NCI-H226 (cell line): ENCODE measurements at regions not wholly inside any gene's neighbourhood (a gene's known extent, or its start where the extent isn't known, plus 50 kb on each side); places are given as distances from the start of the nearest gene placed in this dataset.

Experiments
- DNase-seq: peaks from one replicate; pipeline ENCODE4 v3.0.0-alpha.2; 2015

DNA sequence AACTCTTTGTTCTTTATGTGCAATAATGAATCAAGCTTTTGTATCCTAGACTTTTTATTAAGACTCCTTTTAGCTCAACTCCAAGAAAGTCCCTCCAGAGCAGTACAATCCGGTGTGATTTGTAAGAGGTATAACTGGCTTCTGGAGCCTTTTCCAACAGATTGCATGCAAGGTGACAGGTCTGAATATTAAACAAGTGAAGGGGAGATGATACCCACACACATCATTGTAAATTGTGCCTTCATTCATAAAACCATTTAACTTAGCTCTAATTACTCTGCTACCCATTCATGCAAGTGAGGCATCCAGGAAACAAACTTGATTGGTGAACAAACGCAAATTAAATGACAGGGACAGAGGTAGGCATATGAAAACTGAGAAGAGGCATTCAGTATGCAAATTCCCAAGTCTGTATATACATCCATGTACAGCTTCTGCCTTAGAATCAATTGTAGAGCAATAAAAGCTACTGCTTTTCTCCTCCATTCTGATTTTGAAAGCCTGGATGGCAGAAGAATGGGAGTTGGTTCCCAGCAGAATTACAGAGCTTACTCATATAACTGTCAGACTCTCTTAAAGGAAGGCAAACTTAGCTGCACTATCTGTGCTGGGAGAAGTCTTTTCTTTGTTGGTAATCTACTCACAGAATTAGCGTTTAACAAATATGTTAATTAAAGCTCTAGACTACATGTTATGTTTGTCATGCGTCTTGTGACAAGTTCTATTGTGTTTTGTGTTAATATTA is 261.0 kb upstream of the CDH6 start:
- no peak for DNase-seq

DNA sequence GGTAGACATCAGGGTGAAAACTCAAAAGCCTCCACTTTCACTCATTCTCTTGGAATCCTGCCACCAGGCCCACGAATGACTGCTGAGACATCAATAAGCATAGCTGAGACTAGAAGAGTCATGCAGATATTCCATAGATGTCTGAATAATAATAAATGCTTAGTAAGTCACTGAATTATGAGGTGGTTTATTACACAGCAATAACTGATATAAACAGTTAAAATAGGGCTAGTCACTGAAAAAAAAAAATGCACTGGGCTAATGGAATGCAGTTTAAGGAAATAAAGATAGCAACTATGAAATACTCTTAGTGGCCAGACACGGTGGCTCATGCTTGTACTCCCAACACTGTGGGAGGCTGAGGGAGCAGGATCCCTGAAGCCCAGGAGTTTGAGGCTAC is 262.8 kb upstream of the CDH6 start:
- peak; percentile 70 for DNase-seq

DNA sequence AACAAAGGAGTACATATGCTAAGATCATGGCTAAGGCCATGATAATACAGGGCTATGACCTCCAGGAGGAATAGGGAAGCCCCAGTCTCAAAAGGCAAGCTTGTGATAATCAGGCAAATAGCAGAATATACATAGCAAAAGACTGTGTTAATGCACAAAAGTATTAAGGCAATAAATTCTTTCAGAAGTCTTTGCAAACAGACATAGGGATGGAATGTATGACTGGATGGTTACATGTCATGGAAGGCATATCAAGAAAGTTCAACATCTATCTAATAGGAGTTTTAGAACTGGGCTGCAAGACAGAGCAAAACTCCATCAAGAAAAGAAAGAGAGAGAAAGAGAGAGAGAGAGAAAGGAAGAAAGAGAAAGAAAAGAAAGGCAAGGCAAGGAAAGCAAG is 264.5 kb upstream of the CDH6 start:
- DNase-seq: peak; percentile 15

DNA sequence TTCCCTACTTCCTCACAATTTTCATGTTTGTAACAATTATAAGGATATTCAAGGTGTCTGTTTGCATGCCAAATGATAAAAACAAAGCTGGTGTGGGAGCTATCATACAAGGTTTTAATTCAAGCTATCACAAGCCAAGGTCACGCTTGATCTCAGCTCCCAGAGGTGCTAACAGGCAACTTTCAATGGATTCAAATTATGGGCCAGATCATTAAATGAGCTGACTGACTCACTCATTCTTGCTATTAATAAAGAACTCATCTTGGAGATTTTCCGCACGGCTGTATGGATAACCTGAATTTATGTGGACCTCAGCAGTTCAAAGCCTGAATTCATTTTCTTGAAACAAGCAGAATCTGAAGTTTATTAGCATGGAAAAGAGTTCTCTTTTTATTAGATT is 267.3 kb upstream of the CDH6 start:
- DNase-seq: no peak

DNA sequence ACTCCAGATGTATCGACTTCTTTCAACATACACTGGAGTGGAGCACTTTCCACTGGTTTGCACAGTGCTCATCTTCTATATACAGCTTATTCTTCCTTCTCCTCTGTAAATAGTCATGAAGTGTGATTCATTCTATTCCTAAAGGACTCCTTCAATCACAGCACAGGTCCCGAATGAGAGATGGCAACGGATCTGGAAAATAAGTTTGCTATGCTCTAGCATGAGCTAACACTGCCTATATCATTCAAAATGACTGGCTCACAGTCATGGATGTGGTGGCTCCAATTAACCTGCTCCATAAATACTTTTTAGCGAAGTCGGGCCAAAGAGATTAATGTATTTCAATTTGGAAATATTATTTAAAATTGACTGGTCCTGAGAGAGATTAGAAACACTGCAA is 272.1 kb upstream of the CDH6 start:
- no peak for DNase-seq

DNA sequence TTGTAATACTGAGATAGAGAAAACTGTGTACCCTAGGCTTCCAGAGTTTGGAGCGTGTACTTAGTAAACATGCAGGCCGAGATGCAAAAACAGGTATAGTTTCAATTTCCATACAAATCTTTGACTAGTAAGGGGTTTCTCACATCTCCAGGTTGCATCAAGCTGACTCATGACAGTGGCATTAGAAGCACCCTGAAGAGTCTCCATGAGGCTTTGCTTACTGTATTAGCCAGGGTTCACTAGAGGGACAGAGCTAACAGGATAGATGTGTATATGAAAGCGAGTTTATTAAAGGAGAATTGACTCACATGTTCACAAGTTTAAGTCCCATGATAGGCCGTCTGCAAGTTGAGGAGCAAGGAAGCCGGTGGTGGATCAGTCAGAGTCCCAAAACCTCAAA is 275.3 kb upstream of the CDH6 start:
- peak; percentile 65 for DNase-seq

DNA sequence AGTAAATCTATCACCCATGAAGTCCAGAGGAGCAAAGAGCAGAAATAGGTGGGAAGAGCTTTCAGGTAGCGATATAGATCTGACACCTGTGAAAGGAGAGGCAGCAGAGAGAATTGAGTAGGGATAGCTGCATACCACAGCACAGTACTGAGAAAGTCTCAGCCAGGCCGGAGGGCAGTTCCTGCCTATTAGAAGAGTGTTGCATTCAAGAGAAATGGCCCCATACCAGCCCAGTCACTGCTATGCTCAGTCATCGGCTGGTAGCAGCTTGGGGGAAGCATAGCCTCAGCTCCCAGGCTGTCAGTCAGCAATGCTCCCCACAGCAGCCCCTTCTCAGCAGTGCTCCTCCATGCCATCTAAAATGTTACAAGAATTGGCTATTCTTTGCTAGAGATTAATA is 285.1 kb upstream of the CDH6 start:
- no peak for DNase-seq

DNA sequence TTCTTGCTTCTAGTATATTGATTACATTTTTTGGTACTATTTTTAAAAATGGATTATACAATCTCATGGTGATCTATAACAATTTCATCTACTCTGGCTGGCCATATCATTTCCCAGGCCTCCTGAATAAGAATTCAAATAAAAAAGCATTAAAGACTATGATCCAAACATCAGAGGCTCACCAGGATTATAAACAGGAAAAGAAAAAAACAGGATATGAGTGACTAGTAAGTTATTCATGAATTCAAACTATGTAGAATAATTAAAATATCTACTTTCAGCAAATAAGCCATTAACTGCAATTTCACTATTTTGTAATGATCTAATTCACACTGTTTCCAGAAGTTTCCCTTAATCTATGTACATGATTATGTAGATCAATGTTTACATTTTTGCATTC is 293.1 kb upstream of the CDH6 start:
- no peak for DNase-seq

DNA sequence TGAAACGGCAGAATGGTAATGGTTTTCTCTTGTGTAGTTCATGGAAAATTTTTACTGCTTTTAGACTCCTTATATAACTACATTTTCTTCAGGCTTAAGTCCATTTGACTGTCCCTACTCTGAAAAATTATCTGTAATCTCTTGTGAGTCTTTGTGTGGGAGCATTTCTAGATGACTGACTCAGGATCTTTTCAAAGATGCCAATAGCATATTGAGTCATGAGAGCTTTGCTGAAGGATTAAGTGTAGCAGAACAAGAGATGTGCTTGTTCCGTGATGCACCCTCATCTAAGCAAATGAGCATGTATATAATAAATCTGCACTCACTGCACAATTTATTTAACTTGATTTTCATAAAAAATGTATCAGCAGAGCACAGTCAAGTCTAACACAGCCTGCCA is 298.7 kb upstream of the CDH6 start:
- peak; percentile 40 for DNase-seq

DNA sequence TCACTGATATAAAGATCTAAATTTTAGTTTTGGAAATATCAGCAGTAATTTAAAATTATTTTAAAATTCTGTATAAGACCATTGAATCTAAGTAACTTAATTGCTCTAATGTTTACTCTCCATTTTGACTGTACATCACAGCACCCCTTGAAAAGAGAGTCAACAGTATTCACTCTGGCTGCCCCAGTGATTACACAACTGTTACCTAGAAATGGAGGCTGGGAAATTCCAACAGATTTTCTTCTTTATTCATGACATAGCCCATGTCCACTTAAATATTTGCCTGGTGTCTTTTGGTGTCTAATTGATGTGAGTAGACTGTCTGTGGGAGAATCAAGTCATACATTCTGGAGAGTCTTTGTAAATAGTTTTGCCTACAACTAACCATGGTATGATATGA is 301.8 kb upstream of the CDH6 start:
- peak; percentile 3 for DNase-seq

DNA sequence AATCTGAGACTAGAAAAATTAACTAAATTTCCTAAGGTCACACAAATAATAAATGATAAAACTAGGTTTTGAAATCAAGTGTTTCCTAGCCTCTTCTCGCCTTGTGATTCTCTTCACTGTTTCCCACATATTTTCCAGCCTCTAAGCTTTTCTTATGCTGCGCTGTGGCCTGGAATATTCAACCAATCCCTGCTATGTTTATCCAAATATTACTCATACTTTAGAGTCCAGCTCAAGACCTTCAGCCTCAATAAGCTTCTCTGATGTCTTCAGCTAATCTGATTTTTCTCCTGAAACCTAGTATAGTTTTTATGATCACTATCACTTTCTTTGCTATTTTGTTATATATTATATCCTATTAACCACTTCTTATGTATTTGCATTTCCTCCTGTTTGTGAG is 303.1 kb upstream of the CDH6 start:
- DNase-seq: no peak

DNA sequence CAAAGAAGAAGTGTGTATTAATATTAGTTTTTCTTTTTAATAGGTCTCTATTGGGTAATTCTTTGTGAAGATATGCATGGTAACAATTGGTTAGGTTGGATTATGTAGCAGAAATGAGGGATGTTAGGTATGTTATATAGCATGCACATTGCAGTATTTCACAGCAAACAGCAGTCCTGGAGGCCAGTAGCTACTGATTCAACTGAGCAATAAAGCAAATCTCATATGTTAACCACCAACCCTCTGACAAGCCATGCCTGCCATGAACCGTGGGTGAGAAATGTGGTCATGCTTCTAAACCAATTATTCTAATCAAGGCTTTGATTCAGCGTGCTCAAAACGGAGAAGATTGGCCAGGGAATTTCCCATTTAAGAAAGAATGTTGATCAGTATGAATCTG is 313.0 kb upstream of the CDH6 start:
- DNase-seq: no peak

DNA sequence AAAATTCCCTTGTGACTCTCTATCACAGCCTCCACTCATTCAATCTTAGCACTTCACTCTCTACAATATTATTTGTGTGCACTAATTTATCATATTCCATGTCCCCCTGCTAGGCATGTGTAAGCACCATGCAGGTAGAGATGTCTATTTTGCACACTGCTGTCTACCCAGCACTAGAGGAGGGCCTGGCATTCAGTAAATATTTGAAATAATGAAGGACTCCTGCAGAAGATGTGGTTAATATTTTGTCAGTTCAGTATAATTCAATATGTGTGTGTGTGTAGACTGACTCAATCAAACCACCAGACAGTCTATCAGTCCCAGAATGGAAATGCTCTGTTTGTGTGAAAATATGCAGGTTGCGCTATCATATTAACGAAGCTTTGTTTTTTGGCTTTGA is 313.6 kb upstream of the CDH6 start:
- DNase-seq: no peak

DNA sequence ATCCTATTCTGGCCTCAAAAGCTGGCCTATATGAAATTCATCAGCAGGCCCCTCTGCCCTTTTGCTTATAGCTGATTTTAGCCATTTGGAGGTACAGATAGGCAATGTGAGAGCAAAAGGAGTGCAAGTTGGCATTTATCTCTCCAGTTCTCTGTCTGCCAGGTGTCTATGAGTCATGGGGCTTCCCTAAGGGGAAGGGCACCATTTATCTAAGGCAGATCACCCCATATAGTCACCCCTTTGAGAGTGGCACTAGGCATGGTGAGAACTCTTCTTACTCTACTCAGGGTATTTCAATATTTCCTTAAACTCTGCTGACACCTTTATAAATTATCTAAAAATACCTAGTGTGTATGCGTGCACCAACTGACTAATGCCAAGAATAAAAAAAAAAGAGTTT is 314.7 kb upstream of the CDH6 start:
- no peak for DNase-seq

DNA sequence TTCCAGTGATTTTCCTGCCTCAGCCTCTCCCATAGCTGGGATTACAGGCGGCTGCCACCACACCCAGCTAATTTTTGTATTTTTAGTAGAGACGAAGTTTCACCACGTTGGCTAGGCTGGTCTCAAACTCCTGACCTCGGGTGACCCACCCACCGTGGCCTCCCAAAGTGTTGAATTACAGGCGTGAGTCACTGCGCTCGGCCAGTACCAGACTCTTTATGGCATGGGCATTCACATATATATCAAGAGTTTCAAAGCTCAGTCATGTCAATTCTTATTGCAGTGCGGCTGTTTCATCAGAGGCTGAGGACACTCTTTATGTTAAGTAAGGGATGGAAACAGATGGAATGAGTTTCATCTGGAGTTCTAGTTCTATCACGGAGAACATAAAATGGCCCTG is 315.2 kb upstream of the CDH6 start:
- DNase-seq: no peak

DNA sequence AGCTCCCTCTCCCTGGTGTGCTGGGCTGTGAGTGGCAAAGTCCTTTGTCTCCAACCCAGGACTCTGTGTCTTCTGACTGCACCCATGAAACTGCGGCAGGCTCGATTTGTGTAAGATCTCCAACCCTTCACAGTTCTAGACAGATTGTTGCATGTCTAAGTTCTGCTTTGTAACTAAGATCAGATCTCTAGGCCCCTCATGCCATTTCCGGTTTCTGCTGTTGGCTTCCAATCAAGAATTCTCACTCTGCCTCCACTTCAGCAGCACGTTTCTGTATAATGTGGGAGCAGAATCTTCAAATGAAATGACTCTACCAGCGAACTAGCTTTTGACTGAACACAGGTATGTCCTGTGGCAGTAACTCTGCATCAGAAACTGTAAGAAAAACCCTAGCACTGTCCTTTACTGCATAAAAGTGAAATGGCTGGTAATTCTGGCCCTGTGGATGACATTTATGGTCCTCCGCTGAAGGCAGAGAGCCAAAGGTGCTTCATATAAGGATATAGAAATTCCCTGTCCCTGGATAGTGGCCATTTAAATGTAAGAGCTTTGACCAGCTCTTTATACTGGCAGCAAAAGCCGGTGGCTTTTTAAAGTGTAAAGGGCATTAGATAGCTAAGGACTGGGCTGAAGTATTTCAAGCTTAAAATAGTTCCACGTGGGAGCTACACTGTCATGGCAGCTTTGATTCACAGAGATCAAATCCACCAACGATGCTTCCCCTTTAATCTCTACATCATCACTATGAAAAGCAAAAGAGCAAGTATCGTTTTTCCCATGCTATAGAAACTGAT is 319.0 kb upstream of the CDH6 start:
- DNase-seq: no peak

DNA sequence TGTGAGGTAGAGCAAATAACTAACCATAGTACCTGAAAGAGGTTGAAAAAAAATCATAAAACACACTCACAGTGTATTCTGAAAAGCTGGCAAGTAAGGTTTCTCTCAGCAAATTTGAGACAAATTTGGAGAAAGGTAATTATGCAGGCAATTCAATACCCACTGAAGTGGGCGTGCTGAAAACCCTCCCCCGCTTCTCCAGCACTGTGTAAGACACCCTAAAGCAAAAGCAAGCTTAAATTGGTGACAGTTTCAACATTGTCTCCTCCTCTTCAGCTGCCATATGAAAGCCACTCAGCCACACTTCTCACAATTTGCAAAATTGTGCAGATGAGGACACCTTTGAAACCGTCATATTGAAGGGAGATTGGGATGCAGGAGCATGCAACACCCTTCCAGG is 322.3 kb upstream of the CDH6 start:
- no peak for DNase-seq

DNA sequence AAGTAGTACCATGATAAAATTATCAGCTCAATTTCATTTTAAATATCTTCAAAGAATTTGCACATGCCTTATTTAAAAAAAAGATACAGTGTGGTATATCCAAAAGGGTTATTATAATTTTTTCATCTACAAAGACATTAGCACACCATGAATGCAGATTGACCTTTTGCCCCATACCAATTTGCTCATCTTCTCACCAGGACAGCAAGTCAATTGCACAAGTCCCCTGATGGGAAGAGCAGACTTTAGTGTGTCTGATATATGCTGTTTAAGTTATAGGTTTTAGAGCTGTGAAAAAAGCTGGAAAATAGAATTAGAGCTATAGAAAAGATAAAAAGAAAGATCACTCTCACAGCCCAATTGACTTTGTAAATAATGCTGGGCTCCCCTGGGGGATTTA is 325.8 kb upstream of the CDH6 start:
- no peak for DNase-seq

DNA sequence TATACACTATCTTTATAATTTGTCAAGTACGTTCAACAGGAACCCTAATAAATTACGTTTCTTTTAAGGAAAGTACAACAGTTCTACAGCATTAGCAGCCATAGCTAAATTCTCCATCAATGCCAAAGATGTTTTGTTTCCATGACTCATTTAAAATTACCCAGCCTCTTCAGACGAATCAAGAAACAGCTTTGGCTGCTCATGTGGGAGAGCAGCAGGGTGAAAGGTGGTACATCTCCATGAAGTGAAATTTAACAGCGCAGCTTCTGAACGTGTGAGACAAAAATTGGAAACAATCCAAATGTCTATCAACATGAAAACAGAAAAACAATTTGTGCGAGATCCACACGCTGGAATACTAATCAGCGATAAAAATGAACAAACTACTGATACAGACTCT is 327.3 kb upstream of the CDH6 start:
- DNase-seq: peak; percentile 30

DNA sequence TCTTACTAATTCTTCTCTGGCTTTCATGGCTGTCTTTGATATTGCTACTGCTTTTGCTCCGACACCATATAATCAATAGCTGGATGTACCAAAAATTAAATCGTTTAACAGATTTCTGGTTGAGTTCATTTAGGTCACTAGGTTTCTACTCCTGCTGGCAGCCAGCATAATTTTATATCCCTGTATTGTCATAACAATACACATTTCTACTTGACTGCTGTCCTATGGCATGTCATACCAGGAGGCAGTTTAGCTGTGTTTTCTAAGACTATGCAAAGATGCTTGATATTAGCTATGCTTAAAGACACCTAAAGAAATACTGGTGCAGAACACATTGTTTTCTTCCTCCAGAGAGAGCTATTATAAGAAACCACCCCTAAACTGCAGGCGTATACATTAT is 337.2 kb upstream of the CDH6 start:
- DNase-seq: no peak

DNA sequence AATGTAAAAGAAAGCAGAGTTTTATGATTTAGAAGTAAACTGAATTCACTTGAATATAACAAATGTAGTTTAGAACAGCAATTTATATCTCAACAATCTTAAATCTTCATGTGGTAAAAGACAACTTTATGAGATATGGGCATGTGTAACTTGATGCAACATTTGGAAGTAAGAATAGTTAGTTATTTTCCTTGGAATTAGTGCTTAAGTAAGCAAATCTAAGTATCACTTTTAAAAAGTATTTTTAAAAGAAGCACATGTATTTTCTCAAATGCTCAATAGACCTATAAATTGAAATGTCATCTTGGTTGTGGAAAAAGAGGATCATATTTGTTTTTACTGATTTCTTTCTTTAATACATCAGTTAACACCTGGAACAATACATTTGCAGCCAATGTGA is 340.3 kb upstream of the CDH6 start:
- DNase-seq: no peak

DNA sequence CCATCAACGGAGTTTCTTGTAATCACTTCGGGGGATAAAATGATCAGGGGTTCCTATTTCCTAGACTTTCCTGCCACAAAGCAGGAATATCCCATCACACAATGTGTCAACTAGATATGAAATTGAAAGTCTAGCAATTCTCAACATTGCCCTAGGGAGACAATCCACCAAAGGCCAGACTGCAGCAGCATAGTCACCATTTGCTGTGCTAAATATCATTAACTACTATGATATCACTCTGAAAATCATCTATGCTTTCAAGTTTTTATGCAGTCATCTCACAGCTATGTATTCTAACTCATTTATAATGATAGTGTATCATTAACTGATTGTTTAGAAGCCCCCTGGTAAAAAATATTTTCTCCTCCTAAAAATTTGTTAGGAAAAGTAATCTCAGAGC is 342.6 kb upstream of the CDH6 start:
- no peak for DNase-seq

DNA sequence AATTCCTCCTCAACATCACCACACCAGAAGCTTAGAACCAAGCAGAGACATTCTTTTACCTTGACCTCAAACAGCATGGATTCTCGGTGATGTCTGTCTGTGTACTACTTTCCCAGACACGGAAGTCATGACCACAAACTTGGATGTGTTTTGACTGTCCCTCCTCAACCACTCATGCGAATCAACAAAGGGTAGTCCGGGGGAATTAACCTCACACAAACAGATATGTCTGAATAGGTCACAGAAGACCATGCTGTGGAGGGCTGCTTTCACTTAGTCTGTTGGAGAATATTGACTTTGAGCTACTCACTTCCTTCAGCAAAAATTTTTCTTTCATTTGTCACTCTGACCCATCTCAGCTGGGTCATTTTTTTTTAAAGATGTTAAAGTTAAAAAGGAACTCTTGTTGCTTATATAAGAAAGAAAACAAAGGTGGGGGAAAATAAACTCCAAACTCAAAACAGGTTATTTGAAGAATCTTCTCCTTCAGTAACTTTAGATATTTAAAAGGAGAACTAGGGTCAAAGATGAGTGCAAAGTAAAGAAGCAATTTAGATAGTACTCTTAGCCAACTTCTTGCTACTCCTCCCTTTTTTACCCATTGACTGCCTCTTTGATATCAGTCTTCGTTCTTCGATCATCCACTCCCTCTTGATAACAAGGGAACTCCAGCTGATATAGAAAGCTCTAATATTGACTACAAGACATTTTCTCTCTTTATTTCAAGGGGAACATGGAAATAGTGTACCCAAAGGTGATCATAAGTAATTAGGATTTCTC is 343.4 kb upstream of the CDH6 start:
- DNase-seq: peak; percentile 74

DNA sequence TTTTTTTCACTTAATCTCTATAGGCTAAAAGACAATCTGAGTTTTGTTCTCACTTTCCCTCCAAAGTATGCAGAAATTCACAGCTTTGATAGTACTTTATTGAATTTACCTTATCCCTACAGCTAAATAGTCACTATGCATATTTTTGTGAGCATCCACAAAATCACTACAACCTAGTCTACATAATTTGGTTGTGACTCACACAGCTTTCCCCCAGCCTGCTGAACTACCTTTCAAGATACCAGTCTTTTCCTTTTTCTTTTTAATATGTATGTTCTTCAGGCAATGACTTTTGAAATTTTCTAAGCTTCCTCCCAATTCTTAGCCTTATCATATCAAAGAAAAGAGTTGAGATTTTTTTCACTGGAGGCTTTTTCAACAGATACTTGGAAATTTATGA is 347.3 kb upstream of the CDH6 start:
- DNase-seq: peak; percentile 51
